ENCODE measurements at regions not wholly inside any gene's neighbourhood (a gene's known extent, or its start where the extent isn't known, plus 50 kb on each side); places are given as distances from the start of the nearest gene placed in this dataset.

DNA sequence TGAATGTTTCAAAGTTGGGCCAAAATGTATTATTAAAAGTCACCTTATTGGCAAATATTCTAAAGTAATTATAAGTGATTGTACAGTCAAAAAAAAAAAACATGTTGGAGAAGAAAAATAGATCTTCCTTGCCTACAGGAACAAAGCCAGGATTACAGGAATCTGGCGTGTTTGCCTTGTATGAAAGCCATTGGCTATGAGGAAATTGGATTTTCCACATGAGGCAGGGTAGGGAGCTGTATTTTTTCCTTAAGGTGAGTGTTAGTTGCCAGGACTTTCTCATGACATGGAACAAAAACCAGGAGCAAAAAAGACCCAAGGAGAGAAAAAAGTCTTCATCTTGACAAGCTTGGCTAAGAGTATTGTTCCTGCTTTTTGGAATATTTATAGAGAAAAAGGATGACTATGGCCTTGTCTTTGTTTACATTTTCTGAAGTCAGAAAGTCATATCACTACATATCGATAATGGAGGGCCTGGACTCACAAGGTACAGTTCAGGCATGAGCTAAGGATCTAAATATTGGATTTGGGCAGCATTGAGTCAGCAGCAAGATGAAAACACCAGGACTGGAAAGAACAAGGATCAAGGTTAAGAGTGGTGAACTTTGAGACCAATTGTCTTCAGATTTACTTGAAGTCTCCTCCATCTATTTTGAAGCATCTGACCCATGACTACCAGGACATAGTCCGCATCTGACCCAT is 68.4 kb upstream of the FLRT2 start:
- TF ChIP-seq, protein P1, sequence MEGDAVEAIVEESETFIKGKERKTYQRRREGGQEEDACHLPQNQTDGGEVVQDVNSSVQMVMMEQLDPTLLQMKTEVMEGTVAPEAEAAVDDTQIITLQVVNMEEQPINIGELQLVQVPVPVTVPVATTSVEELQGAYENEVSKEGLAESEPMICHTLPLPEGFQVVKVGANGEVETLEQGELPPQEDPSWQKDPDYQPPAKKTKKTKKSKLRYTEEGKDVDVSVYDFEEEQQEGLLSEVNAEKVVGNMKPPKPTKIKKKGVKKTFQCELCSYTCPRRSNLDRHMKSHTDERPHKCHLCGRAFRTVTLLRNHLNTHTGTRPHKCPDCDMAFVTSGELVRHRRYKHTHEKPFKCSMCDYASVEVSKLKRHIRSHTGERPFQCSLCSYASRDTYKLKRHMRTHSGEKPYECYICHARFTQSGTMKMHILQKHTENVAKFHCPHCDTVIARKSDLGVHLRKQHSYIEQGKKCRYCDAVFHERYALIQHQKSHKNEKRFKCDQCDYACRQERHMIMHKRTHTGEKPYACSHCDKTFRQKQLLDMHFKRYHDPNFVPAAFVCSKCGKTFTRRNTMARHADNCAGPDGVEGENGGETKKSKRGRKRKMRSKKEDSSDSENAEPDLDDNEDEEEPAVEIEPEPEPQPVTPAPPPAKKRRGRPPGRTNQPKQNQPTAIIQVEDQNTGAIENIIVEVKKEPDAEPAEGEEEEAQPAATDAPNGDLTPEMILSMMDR (IDR thresholded peaks at IDR 0.05; ENCODE audit: extremely low read depth in 1 of 2, insufficient read depth in 1 of 2, low read depth in 1 of 2, low read length in 2 of 2), result no peak
- TF ChIP-seq POLR2A (IDR thresholded peaks at IDR 0.05; ENCODE audit: low read depth, low read length) (no peak), POLR2AphosphoS5 (IDR thresholded peaks at IDR 0.05; ENCODE audit: insufficient read depth, low read depth, low read length) (no peak), EZH2 (IDR thresholded peaks at IDR 0.05; ENCODE audit: borderline replicate concordance, low read depth, low read length, severe bottlenecking) (no peak), JUN (IDR thresholded peaks at IDR 0.05; ENCODE audit: borderline replicate concordance, insufficient read depth, insufficient read length, low read depth) (no peak), MYC (IDR thresholded peaks at IDR 0.05; ENCODE audit: low read depth, low read length) (no peak)
